GM18951 (cell line): ENCODE measurements at regions not wholly inside any gene's neighbourhood (a gene's known extent, or its start where the extent isn't known, plus 50 kb on each side); places are given as distances from the start of the nearest gene placed in this dataset.
"Not testable (repeated sequence)": the region's sequence is repeated elsewhere in the genome, so short reads cannot be mapped to it uniquely, and the experiment has no call there.

Experiments used
- POLR2A ChIP-seq: IDR thresholded peaks from 4 replicates; pipeline ENCODE4 v1.6.1; 2011; ENCODE audit warnings: mild to moderate bottlenecking; ENCODE audit not compliant: insufficient read length, insufficient read depth; ENCODE audit errors: extremely low read depth
- in situ Hi-C: fragments of 300-500 bp; cut with MboI; formaldehyde crosslinking; loops from one replicate; pipeline ENCODE4 v1.12.0; 2022; ENCODE audit warnings: low sequenced_read_pairs, mixed read lengths, inconsistent platforms; ENCODE audit not compliant: unreplicated experiment

DNA sequence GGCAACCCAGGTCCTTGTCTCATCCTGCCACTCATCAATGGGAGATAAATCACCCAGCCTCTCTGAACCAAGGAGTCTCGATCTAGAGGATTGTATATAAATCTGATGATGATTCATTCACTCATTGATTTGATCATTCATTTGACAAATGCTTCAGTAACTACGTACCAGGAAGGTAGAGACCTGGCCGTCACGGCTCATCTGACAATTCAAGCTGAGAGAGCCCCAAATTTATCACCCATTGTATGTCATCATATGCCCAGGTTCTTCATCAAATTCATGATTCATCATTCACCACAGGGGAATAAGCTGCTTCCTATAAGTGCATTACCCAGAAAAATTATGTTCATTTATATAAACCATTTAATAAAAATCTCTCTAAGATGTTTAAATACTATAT lies 116.9 kb downstream of the FAM161A start:
- in situ Hi-C loops, result no loop called here
- no peak for TF ChIP-seq POLR2A

DNA sequence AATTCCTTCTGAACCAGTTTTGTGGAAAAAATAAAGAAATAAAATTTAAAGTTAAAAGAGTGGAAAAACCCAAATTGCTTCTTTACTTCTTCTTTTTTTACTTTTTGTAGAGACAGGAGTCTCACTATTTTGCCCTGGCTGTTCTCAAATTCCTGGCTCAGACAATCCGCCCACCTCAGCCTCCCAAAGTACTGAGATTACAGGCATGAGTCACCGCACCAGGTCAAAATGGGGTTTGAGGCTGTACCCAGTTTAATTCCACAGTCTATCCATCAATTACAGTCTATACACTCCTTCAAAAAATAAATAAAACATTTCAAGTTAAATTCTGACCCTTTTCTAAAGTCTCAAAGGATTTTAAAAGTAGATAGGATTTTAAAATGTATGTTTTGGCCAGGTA lies 120.3 kb downstream of the FAM161A start:
- in situ Hi-C loops, result no loop called here
- no peak for TF ChIP-seq POLR2A

DNA sequence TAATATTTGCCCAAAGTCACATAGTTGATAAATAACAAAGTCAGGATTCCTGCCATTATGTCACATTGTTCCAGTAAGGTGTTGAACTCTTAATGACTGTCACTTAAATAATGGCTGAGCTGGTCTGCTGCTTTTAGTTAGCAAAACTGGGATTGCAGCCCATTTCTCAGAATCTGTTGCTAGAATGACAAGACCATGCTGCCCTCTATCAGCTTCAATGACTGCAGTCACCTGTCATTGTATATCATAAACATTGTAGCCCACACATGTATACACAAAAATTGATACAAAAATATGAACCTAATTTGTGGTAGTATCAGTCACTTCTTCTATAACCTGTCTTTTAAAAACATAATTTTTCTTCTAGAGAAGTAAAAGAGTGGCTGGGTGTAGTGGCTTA lies 121.1 kb downstream of the FAM161A start:
- in situ Hi-C loops, result no loop called here
- TF ChIP-seq POLR2A, result no peak

DNA sequence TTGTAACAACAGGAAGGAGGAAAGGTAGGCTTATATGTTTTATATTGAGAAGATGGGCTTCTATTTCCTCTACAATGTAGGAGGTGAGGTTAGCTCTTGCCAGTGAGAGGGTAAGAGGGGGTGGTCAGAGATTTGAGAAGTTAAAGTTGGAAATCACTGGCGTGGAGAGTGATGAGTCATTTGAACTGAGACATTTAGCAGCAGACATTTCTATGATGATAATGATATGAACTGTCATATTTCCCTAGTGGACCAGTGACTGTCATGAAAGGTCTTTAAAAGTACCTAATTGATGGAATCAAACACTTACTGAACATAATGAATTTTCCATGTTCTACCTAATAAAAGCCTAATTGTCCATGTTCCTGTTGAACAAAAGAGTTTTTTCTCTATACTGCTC lies 126.1 kb downstream of the FAM161A start:
- in situ Hi-C loops, result no loop called here
- TF ChIP-seq POLR2A, result no peak

- in situ Hi-C loops, result no loop called here
- TF ChIP-seq POLR2A, result no peak
Observed at GRCh38 chr2:61726456-61727209, 127.2 kb downstream of the FAM161A start.

DNA sequence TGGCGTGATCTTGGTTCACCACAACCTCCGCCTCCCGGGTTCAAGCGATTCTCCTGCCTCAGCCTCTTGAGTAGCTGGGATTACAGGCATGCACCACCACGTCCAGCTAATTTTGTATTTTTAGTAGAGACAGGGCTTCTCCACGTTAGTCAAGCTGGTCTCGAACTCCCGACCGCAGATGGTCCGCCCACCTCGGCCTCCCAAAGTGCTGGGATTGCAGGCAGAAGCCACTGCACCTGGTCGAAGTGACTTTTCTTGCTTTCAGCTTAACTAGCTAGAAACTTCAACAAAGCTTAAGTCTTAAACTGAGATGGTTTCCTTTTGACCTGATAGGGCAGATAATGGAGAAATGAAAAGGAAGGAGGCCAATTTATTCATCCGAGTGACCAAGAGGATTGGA lies 130.5 kb downstream of the FAM161A start:
- in situ Hi-C loops, result not testable (repeated sequence)

DNA sequence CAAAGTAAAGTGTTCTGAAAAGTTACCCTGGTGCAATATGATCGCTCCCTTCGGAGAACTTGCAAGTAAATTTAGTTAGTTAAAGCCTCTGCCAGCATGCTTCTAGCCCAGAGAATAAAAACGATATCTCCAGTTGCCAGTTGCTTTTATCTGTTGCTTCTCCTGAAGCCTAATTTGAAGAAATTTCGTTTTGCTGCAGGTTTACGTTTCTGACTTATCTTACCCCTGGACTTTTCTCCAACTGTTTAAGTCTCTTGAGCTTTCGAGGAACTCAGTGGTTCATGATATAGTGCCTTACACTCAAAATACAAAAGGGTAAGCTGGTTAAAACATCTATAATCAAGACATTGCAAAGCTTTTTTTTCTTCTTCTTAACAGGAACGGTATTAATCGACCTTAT lies 131.1 kb downstream of the FAM161A start:
- in situ Hi-C loops, result no loop called here
- no peak for TF ChIP-seq POLR2A

- in situ Hi-C loops, result no loop called here
- no peak for TF ChIP-seq POLR2A
Observed at GRCh38 chr2:61722318-61722717, 131.5 kb downstream of the FAM161A start.

- in situ Hi-C loops, result no loop called here
- no peak for TF ChIP-seq POLR2A
Observed at GRCh38 chr2:61721382-61721781, 132.5 kb downstream of the FAM161A start.

- in situ Hi-C loops, result no loop called here
- TF ChIP-seq POLR2A, result no peak
Observed at GRCh38 chr2:61720911-61721310, 132.9 kb downstream of the FAM161A start.

GRCh38 chr2:61718965-61719364 lies 134.9 kb downstream of the FAM161A start:
- in situ Hi-C loops, result no loop called here
- no peak for TF ChIP-seq POLR2A

DNA sequence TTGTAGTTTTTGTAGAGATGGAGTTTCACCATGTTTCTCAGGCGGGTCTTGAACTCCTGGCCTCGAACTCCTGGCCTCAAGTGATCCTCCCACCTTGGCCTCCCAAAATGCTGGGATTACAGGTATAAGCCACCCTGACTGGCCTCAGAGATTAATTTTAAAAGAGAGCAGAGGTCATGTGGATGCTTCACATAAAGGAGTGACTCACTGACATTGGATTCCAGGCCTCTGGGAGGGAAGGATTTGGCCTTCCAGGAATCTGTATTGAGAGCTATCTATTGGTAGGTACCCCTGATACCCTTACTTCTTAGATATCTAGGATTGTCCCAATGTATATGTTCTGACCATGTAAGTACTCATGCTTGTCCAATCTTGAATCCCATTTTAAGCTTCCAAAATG lies 138.4 kb downstream of the FAM161A start:
- TF ChIP-seq POLR2A, result no peak
- in situ Hi-C loops, result no loop called here

DNA sequence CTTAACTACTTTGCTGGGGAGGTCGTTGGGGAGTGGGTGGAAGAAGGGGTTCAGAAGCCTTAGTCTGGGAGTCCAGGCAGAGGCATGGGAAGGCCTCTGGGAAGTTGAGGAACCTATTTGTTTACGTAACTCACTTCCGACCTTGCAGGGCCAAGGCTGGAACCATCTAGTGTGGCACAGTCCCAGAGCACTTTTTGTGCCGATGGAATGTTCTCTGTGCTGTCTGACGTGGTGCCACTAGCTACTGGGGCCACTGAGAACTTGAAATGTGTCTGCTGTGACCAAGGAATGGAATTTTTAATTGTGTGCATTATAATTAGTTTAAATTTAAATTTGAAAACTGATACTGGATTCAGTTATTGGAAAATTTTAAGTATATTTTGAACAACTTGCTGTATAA lies 139.7 kb downstream of the FAM161A start:
- in situ Hi-C loops, result no loop called here
- no peak for TF ChIP-seq POLR2A

GRCh38 chr2:61713457-61713856 lies 140.4 kb downstream of the FAM161A start:
- in situ Hi-C loops, result no loop called here
- no peak for TF ChIP-seq POLR2A

DNA sequence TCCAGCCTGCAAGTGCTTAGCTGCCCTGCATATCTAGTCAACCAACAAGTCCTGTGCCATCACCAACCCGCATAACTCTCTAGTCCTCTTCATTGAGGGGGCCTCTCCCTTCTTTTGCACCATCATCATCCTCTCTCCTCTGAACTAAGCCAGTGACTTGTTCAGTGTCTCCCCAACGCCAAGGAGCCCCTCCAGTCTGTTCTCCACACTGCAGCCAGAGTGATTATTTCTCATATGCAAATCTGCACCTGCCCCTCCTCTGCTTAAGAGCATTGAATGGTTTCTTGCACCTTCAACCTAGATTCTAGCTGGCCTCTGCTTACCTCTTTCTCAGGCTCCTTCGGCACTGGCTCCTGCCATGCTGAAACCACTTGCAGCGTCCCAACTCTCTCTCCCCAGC lies 141.8 kb downstream of the FAM161A start:
- no peak for TF ChIP-seq POLR2A
- in situ Hi-C loops, result no loop called here
